ENCODE measurements at regions not wholly inside any gene's neighbourhood (a gene's known extent, or its start where the extent isn't known, plus 50 kb on each side); places are given as distances from the start of the nearest gene placed in this dataset.

- H2AFZ ChIP-seq (ENCODE audit: low read length), result no peak overlapping the region
- no peaks in the 10 kb centered on the region for H3K36me3 ChIP-seq (ENCODE audit: insufficient read depth, low read length)
- no peak overlapping the region for H3K4me3 ChIP-seq (ENCODE audit: low read depth, low read length, poor library complexity, severe bottlenecking)
- H3K9ac ChIP-seq (ENCODE audit: low read length), result no peak overlapping the region
- no peaks in the 10 kb centered on the region for H3K4me1 ChIP-seq (ENCODE audit: insufficient read depth, low read length, severe bottlenecking)
- no peak overlapping the region for H3K4me2 ChIP-seq (ENCODE audit: low read length)
- H3F3A ChIP-seq (ENCODE audit: insufficient read depth, low read length), result no peaks in the 10 kb centered on the region
- H3K9me2 ChIP-seq (ENCODE audit: low read depth, low read length), result no peaks in the 10 kb centered on the region
- no peaks in the 10 kb centered on the region for H3K79me2 ChIP-seq (ENCODE audit: insufficient read depth, low read length)
- TF ChIP-seq, protein P1, sequence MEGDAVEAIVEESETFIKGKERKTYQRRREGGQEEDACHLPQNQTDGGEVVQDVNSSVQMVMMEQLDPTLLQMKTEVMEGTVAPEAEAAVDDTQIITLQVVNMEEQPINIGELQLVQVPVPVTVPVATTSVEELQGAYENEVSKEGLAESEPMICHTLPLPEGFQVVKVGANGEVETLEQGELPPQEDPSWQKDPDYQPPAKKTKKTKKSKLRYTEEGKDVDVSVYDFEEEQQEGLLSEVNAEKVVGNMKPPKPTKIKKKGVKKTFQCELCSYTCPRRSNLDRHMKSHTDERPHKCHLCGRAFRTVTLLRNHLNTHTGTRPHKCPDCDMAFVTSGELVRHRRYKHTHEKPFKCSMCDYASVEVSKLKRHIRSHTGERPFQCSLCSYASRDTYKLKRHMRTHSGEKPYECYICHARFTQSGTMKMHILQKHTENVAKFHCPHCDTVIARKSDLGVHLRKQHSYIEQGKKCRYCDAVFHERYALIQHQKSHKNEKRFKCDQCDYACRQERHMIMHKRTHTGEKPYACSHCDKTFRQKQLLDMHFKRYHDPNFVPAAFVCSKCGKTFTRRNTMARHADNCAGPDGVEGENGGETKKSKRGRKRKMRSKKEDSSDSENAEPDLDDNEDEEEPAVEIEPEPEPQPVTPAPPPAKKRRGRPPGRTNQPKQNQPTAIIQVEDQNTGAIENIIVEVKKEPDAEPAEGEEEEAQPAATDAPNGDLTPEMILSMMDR (IDR thresholded peaks at IDR 0.05; ENCODE audit: low read length), result no peak
- TF ChIP-seq EZH2 (IDR thresholded peaks at IDR 0.05; ENCODE audit: borderline replicate concordance, low read length), result no peak
- no peaks in the 10 kb centered on the region for H4K20me1 ChIP-seq (ENCODE audit: insufficient read depth, low read length)
- H3K27me3 ChIP-seq (ENCODE audit: insufficient read depth, low read length), result no peaks in the 10 kb centered on the region
- H3K27ac ChIP-seq (ENCODE audit: low read depth, low read length, poor library complexity, severe bottlenecking), result no peak overlapping the region
- no peaks in the 10 kb centered on the region for H3K9me3 ChIP-seq (ENCODE audit: low read length)
Measured at GRCh38 chr6:84512391-84512790, 252.0 kb downstream of the TBX18 start.

DNA sequence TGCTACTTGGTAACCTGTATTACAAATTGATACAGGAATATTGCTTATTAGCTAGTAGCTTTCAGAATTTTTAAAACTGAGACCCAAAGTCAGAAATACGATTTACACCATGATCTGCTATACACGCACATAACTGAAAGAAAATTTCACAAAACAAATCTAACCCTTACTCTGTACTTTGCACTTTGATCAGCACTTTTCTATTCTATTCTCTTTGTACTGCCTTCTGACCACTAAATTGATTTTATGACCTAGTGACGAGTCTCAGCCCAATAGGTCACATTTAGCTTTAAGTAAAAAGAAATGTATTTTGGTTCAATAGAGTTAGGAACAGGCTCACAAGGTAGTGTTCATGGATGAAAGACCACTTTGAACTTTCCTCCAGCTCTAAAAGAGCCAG, 252.5 kb downstream of the TBX18 start:
- no peak overlapping the region for H3K9ac ChIP-seq (ENCODE audit: low read length)
- H3K27ac ChIP-seq (ENCODE audit: low read depth, low read length, poor library complexity, severe bottlenecking), result no peak overlapping the region
- no peaks in the 10 kb centered on the region for H3K4me1 ChIP-seq (ENCODE audit: insufficient read depth, low read length, severe bottlenecking)
- H3K27me3 ChIP-seq (ENCODE audit: insufficient read depth, low read length), result no peaks in the 10 kb centered on the region
- H3K9me3 ChIP-seq (ENCODE audit: low read length), result no peaks in the 10 kb centered on the region
- H3K9me2 ChIP-seq (ENCODE audit: low read depth, low read length), result no peaks in the 10 kb centered on the region
- no peak overlapping the region for H3K4me3 ChIP-seq (ENCODE audit: low read depth, low read length, poor library complexity, severe bottlenecking)
- no peaks in the 10 kb centered on the region for H4K20me1 ChIP-seq (ENCODE audit: insufficient read depth, low read length)
- H2AFZ ChIP-seq (ENCODE audit: low read length), result no peak overlapping the region
- TF ChIP-seq EZH2 (IDR thresholded peaks at IDR 0.05; ENCODE audit: borderline replicate concordance, low read length), result no peak
- TF ChIP-seq, protein P1 (IDR thresholded peaks at IDR 0.05; ENCODE audit: low read length), result no peak
- no peaks in the 10 kb centered on the region for H3K79me2 ChIP-seq (ENCODE audit: insufficient read depth, low read length)
- H3K36me3 ChIP-seq (ENCODE audit: insufficient read depth, low read length), result no peaks in the 10 kb centered on the region
- no peak overlapping the region for H3K4me2 ChIP-seq (ENCODE audit: low read length)
- H3F3A ChIP-seq (ENCODE audit: insufficient read depth, low read length), result no peaks in the 10 kb centered on the region

DNA sequence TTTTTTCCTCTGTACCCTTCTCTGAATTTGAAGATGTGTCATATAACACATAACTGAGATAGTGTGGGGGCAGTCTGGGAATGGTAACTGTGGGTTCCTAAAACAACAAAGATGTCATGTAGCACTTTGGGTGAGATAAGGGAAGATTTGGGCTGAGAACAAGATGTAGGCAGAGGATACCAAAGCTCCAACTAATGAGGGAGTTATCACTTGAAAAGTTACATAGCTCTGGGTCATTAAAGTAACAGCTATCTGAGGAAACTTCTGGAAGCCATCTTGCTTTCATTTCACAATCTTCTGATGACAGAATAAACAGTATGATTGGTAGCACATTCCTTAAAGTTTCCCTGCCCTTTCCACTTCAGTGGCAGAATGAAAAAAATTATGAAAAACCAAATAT, 255.4 kb downstream of the TBX18 start:
- no peak overlapping the region for H3K4me2 ChIP-seq (ENCODE audit: low read length)

More for the DNA sequence above, 255.4 kb downstream of the TBX18 start:
- no peak overlapping the region for H3K4me3 ChIP-seq (ENCODE audit: low read depth, low read length, poor library complexity, severe bottlenecking)
- no peaks in the 10 kb centered on the region for H3K27me3 ChIP-seq (ENCODE audit: insufficient read depth, low read length)
- H3K27ac ChIP-seq (ENCODE audit: low read depth, low read length, poor library complexity, severe bottlenecking), result no peak overlapping the region
- no peak overlapping the region for H3K9ac ChIP-seq (ENCODE audit: low read length)
- H3K79me2 ChIP-seq (ENCODE audit: insufficient read depth, low read length), result no peaks in the 10 kb centered on the region
- H3K9me3 ChIP-seq (ENCODE audit: low read length), result no peaks in the 10 kb centered on the region
- no peaks in the 10 kb centered on the region for H4K20me1 ChIP-seq (ENCODE audit: insufficient read depth, low read length)
- H3K4me1 ChIP-seq (ENCODE audit: insufficient read depth, low read length, severe bottlenecking), result no peaks in the 10 kb centered on the region
- H3F3A ChIP-seq (ENCODE audit: insufficient read depth, low read length), result no peaks in the 10 kb centered on the region
- TF ChIP-seq, protein P1 (IDR thresholded peaks at IDR 0.05; ENCODE audit: low read length), result no peak
- TF ChIP-seq EZH2 (IDR thresholded peaks at IDR 0.05; ENCODE audit: borderline replicate concordance, low read length), result no peak
- H3K36me3 ChIP-seq (ENCODE audit: insufficient read depth, low read length), result no peaks in the 10 kb centered on the region
- H3K9me2 ChIP-seq (ENCODE audit: low read depth, low read length), result no peaks in the 10 kb centered on the region
- H2AFZ ChIP-seq (ENCODE audit: low read length), result no peak overlapping the region
